ENCODE measurements at regions not wholly inside any gene's neighbourhood (a gene's known extent, or its start where the extent isn't known, plus 50 kb on each side); places are given as distances from the start of the nearest gene placed in this dataset.

- no peak for DNase-seq (ENCODE audit: low spot score)
Measured at GRCh38 chr1:38718031-38718430, 141.5 kb downstream of the RRAGC start.

GRCh38 chr1:38716229-38716628 is 143.3 kb downstream of the RRAGC start:
- no peak for DNase-seq (ENCODE audit: low spot score)

- DNase-seq (ENCODE audit: low spot score), result no peak
Measured at GRCh38 chr1:38715415-38715814, 144.2 kb downstream of the RRAGC start.

GRCh38 chr1:38712046-38712445 is 147.5 kb downstream of the RRAGC start:
- no peak for DNase-seq (ENCODE audit: low spot score)

GRCh38 chr1:38708701-38709258 is 150.8 kb downstream of the RRAGC start:
- no peak for DNase-seq (ENCODE audit: low spot score)

- no peak for DNase-seq (ENCODE audit: low spot score)
Measured at GRCh38 chr1:38701088-38701487, 158.5 kb downstream of the RRAGC start.

GRCh38 chr1:38700077-38700470 is 159.5 kb downstream of the RRAGC start:
- no peak for DNase-seq (ENCODE audit: low spot score)

GRCh38 chr1:38699330-38700076 is 160.1 kb downstream of the RRAGC start:
- no peak for DNase-seq (ENCODE audit: low spot score)

- no peak for DNase-seq (ENCODE audit: low spot score)
Measured at GRCh38 chr1:38697387-38697786, 162.2 kb downstream of the RRAGC start.

- DNase-seq (ENCODE audit: low spot score), result no peak
Measured at GRCh38 chr1:38696371-38696770, 163.2 kb downstream of the RRAGC start.

GRCh38 chr1:38693759-38694158 is 165.8 kb downstream of the RRAGC start:
- DNase-seq (ENCODE audit: low spot score), result no peak

- no peak for DNase-seq (ENCODE audit: low spot score)
Measured at GRCh38 chr1:38693031-38693430, 166.5 kb downstream of the RRAGC start.

- DNase-seq (ENCODE audit: low spot score), result no peak
Measured at GRCh38 chr1:38690790-38691449, 168.7 kb downstream of the RRAGC start.

- no peak for DNase-seq (ENCODE audit: low spot score)
Measured at GRCh38 chr1:38686927-38687255, 172.7 kb downstream of the RRAGC start.

- no peak for DNase-seq (ENCODE audit: low spot score)
Measured at GRCh38 chr1:38686167-38686926, 173.2 kb downstream of the RRAGC start.

- DNase-seq (ENCODE audit: low spot score), result no peak
Measured at GRCh38 chr1:38685388-38685787, 174.2 kb downstream of the RRAGC start.

- no peak for DNase-seq (ENCODE audit: low spot score)
Measured at GRCh38 chr1:38680801-38681510, 178.6 kb downstream of the RRAGC start.

GRCh38 chr1:38677756-38678155 is 181.8 kb downstream of the RRAGC start:
- no peak for DNase-seq (ENCODE audit: low spot score)

GRCh38 chr1:38677311-38677710 is 182.3 kb downstream of the RRAGC start:
- DNase-seq (ENCODE audit: low spot score), result no peak

GRCh38 chr1:38672692-38673091 is 186.9 kb downstream of the RRAGC start:
- DNase-seq (ENCODE audit: low spot score), result no peak

GRCh38 chr1:38671221-38671620 is 188.4 kb downstream of the RRAGC start:
- no peak for DNase-seq (ENCODE audit: low spot score)

- no peak for DNase-seq (ENCODE audit: low spot score)
Measured at GRCh38 chr1:38670544-38671122, 188.9 kb downstream of the RRAGC start.

All from AG20443 (cell line).